Dermis blood vessel endothelial cell (primary cell): ENCODE measurements at regions not wholly inside any gene's neighbourhood (a gene's known extent, or its start where the extent isn't known, plus 50 kb on each side); places are given as distances from the start of the nearest gene placed in this dataset.
"Not testable (repeated sequence)": the region's sequence is repeated elsewhere in the genome, so short reads cannot be mapped to it uniquely, and the experiment has no call there.

ENCODE experiments used
- DNase-seq: peaks from one replicate; pipeline ENCODE4 v3.0.0; 2010

DNA sequence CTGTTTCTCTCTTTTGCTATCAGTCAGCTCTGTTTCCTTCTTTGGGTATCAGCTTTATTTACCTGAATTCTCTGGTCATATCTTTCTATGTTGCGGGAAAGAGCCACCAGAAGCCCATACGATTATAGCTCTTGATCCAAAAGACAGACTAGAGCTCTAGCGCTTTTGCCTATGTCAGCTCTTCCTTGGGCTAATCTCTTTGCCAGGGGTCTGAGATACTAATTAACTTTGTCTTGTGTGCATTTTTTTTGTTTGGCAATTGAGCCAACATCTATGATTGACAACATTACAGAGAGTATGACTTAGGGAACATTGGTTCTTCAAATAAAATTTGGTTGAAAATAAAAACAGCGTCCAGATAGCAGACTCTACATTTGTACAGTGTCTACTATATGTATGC is 603.0 kb downstream of the KCTD16 start:
- no peak for DNase-seq

DNA sequence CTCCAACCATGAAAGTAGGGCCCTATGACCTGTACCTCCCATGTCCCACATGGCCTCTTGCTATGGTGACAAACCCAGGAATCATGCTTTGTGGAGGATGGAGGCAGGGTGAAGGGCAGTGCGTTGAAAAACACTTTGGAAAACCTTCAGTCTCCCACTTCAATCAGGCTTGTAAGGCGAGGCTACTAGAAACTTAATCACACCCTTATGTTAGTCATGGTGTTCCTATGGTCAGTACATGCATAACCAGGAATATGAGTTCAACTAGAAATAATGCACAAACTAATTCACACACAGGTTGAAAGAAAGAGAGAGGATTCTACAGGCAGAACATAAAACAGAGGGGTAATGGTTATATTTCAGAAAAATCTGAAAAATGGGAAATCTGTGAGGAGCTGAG is 601.1 kb downstream of the KCTD16 start:
- no peak for DNase-seq

DNA sequence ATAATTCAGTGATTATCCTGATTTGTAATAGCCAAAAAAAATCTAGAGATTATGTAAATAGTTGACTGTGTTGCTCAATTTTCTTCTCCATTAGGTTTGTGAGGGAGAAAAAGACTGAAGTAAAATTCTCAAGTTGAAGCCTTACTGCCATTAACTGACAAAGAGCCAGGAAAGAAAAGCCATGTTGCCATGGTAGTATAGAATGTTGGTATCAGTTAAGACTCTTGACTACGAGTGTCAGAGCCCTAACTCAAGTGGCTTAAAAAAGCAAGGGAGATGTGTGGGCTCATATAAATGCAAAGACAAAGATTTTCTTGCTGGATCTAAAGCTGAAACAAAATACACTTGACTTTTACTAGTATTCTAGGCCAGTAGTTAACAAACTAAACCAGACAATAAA is 571.7 kb downstream of the KCTD16 start:
- DNase-seq = no peak

DNA sequence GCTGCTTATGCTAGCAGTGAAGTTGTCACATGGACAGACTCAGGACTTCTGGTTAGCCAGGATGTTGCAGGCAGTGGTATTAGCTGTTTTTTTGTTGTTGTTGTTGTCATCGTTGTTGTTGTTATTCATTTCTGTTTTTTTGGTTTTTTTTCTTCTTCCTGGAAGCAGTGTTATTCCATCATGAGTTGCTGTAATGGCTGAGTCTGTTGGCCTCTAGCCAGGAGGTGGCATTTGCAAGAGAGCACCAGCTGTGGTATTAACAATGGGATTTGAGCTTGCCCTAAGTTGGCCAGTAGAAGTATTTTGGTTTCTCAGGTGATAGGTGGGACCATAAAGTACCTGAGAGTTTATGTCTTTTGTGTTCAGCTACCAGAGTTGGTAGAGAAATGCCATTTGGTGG is 561.1 kb downstream of the KCTD16 start:
- no peak for DNase-seq

DNA sequence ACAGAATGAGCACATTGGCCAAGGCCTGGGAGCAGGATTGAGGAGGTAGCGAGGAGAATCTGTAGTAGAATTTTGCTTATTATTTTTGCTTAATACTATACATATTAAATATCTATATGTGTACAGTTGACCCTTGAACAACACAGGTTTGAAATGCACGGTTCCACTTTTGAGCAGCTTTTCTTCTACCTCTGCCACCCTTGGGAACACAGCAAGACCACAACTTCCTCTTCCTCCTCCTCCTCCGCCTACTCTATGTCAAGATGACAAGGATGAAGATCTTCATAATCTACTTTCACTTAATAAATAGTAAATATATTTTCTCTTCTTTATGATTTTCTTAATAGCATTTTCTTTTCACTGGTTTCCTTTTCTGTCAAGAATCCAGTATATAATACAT is 541.4 kb downstream of the KCTD16 start:
- DNase-seq = no peak

DNA sequence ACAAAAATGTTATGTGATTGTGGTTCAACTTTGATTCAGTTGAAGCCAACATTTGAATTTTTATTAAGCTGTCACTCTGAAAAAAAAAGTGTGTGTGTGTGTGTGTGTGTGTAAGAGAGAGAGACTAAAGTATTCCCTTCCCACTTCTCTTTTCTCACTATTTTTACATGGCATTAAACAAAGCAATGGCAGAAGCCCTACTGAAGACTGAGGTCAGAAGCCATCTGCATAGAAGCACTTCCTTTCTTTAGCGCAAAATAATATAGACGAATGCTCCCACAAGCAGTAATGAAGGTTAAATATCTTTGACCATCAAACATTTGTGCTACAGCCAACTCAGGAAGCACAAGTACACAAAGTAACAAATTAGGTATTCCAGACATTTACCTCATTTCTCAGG is 540.5 kb downstream of the KCTD16 start:
- DNase-seq = no peak

DNA sequence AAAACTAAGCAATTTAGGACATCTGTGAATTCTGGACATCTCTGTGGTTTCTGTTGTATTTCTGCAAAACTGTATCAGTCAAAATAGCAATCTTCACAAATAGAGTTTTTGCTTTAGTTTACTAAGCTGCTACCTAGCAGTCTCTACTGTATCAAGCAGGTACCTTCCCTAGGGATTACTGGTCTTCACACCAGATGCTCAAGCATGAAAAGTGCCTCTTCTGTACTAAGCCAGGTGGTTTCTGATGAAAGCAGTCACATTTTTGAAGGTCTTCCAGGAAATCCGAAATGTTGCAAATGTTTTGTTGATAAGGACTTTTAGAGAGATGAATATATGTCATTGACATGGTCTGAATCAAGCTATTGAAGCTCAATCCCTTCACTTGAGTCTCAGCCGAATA is 540.0 kb downstream of the KCTD16 start:
- DNase-seq = no peak

DNA sequence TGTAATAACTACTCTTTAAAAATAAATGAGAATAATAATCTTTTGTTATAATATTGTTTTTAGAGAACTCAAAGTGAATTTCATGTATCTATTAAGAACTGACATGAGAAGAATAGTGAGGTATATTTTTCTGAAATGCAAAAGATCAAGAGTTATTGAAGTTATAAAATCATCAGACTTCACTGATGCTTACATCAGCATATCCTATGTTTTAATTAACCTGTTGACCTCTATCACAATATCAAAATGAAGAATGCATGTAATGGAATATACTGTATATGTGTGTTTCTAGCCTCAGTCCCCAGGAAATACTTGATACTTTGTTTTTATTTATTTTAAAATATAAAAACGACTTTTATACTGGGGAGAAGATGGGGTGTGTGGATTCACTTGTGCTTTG is 533.1 kb downstream of the KCTD16 start:
- no peak for DNase-seq

DNA sequence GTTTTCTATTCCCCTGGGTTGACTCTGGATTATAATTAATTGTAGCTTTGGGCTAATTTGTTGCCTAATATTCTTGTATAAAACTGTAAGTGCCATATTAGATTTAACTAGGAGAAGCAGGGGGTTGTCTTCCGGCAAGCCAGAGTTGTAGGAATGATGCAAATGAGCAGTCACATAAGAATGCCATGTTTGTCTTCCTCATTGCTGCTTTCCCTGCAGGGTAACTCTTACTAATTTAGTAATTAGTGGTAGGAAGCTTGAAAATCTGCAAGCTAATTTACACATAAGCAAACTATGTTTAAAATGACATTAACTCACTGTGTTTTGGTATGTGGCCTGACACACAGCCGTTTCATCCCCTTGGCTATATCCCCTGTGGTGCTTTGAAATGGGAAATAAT is 527.8 kb downstream of the KCTD16 start:
- no peak for DNase-seq

DNA sequence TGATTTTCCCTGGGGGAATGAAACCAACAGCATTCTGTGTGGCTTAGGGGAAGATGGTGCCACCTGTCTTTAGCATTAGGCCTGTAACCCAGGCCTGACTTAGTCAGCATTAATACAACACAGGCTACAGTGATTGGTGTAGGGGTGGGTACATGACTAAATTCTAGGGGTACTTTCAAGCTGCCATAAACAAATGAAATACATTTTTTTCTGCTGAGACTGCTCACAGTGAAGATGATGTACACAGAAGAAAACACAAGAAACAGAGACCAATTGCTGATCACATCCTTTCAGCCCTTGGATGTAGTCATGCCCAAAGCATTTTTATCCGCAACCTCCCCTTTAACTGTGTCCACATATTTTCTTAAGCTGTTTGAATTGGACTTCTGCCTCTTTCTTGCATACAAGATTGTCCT is 527.2 kb downstream of the KCTD16 start:
- DNase-seq = no peak

DNA sequence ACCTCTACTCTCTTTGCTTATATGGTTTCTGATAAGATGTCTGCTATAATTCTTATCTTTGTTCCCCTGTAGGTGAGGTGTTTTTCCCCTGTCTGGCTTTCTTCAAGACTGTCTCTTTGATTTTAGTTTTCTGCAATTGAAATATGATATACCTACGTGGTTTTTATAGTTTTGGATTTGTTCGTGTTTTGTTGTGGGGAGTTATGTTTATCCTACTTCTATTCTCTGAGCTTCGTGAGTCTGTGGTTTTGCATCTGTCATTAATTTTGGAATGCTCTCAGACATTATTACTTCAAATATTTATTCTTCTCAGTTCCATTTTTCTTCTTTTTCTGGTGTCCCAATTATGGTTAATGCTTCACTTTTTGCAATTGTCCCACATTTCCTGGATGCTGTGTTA is 521.3 kb downstream of the KCTD16 start:
- DNase-seq = no peak

DNA sequence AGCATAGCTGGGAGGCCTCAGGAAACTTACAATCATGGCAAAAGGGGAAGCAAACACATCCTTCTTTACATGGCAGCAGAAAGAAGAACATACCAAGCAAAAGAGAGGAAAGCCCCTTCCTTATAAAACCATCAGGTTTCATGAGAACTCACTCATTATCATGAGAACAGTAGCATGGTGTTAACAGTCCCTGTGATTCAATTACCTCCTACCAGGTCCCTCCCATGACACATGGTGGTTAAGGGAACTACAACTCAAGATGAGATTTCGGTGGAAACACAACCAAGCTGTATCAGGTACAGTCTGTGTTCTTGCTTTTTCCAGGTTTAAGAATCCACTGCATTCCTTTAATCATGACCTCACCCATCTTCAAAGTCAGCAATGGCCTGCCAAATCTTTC is 514.2 kb downstream of the KCTD16 start:
- no peak for DNase-seq

DNA sequence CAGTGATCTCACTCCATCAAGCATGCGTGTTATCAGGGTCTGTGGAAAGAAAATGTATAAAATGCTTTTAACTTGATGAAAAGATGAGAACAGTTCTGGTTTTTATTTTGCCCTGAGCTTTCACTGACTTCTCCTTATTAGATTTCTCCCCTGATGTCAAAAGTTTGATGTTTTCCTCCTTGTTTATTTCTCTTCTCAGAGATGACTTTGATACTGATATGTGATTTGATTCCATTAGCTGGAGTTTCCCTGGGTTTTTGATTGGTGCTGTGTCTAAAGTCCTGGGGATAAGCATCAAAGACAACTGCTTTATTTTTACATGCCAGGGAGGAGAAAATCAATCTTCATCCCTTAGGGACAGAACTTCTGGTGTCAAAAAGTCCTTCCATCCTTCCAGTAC is 510.0 kb downstream of the KCTD16 start:
- DNase-seq = no peak

DNA sequence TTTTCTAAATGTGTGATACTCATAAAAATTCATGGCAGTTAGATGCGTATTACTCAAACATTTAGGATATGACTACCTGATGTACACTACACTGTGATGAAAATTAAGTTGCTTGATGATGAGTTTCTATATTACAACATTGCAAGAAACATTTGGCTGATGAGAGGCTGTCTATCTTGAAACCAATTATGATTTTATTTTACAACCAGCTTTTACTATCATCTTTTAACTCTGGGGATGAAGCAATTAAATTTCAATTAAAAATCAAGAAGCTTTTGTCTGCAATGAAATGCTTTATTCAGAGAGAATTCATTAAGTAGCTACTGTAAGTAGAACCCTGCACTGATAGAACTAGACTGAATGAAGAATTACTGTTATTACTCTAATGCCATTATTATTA is 500.4 kb downstream of the KCTD16 start:
- DNase-seq = no peak

DNA sequence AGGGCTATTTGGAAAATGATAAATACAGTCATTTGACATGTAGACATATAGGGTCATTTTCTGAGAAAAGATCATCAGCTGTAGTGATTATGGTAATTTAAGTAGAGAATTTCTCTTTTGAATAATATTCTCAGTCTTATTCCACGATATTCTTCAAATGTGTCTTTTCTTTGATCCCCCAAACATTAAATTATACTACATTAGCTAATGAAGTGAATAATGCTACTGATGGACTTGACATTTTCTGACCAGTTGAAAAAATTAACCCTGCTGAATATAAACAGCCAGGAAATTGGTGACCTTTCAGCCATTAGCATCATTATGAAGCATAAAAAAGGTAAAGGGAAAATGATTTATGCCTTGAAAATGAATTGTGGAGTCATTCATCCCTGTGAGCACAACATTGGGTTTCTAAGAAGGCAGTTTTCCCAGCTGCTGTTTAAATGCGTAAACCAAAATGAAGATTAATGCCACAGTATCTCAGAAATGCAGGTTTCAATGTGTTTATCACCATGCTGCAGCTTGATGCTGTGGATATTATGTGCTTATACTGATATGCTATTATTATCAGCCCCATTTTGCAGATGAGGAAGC is 489.1 kb downstream of the KCTD16 start:
- no peak for DNase-seq

DNA sequence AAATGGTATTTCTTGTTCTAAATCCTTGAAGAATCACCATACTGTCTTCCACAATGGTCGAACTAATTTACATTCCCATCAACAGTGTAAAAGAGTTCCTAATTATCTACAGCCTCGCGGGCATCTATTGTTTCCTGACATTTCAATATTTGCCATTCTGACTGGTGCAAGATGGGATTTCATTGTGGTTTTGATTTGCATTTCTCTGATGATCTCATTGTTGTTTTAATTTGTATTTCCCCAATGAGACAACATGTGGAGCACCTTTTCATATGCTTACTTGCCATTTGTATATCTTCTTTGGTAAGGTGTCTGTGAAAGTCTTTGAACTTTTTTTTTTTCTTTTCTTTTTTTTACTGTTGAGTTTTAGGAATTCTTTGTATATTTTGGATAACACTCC is 473.6 kb downstream of the KCTD16 start:
- no peak for DNase-seq

DNA sequence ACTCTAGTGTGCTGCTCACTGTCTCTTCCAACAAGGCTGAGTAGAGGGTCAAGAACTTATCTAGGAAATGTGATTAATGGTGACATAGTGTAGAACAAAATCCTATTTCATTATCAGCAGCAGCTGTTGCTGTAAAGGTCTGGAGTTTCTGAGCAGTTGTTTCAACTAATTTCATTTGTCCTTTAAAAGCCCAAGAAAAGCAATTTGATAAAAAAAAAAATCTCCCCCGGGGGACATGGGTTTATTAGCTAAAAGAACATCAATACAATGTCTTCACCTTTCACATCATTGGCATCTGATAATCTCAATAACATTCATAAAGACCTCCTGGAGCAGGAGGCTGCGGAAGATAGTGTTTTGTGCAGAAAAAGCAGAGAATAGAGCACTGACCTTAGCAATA is 468.1 kb downstream of the KCTD16 start:
- DNase-seq = no peak

DNA sequence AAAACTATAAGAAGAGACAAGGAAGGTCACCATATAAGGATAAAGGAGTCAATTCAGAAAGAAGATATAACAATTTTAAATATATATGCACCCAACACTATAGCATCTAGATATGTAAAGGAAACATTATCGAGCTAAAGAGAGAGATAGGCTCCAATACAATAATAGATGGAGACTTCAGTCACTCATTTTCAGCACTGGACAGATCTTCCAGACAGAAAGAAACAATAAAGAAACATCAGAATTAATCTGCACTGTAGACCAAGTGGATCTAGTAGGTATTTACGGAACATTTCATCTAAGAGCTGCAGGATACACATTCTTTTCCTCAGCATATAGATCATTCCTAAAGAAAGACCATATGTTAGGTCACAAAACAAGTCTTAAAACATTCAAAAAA is 463.5 kb downstream of the KCTD16 start:
- no peak for DNase-seq

DNA sequence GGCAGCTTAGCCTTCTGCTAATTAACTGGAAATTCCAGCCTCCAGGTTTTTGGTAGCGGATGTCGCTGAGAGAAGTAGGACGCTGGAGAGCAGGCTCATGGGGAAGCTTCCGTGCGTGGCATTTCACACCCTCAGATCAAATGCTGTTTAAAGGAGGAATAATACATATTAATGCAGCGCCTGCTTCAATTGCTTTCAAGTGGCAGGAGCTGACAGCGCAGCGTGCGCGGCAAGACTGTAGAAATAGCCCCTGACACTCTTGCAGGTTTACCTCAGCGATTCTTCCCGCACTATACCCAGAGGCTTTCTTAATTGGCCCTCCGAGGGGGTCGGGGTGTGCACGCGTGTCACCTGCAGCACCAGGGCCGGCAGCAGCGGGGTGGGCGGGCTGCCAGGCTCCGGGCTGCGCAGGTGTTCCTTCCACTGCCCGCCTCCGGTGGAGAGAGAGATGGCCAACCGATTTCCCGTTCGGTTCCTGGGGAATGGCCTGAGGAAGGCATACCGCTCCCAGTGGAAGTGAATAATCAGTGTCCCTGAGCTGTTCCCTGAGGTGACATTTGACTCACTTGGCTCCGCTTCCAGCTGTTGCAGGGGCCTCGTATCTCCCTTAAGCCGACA is 427.9 kb downstream of the KCTD16 start:
- no peak for DNase-seq

DNA sequence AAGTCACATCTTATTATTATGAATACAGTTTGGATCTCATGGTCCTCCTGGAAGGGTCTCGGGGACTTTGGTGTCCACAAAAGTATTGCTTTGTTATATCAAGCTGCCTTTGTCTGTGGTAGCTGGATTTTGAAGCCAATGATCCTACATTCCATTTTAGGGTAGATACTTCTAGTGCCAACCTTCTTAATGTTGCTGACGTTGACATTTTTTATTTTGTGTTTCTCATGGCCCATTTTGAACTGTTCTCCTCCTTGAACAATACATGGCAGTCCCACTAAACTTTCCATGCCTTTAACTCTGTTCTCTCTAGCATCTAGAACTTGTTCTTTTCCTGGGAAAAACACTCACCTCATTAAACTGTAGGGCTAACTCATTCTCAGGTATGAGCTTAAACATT is 425.8 kb downstream of the KCTD16 start:
- DNase-seq = no peak

DNA sequence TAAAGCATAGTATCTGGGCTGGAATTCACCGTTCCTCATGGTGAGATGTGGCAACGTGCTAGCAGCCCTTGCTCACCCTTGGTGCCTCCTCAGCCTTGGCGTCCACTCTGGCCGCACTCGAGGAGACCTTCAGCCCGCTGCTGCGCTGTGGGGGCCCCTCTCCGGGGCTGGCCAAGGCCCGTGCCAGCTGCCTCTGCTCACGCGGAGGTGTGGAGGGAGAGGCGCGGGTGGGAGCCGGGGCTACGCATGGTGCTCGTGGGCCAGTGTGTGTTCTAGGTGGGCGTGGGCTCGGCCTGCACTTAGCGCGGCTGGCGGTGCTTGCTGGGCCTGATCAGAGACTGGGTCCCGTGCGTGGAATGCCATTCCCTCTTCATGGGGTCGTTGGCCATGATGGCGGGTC is 424.2 kb downstream of the KCTD16 start:
- no peak for DNase-seq

DNA sequence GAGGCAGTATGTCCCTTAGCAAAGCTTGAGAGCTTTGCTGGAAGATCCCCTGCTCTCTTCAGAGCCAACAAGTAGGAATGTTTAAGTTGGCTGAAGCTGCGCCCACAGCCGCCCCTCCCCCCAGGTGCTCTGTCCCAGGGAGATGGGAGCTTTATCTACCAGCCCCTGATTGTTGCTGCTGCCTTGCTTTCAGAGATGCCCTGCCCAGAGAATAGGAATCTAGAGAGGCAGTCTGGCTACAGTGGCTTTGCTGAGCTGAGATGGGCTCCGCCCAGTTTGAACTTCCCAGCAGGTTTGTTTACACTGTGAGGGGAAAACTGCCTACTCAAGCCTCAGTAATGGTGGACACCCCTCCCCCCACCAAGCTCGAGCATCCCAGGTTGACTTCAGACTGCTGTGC is 423.6 kb downstream of the KCTD16 start:
- DNase-seq = not testable (repeated sequence)

DNA sequence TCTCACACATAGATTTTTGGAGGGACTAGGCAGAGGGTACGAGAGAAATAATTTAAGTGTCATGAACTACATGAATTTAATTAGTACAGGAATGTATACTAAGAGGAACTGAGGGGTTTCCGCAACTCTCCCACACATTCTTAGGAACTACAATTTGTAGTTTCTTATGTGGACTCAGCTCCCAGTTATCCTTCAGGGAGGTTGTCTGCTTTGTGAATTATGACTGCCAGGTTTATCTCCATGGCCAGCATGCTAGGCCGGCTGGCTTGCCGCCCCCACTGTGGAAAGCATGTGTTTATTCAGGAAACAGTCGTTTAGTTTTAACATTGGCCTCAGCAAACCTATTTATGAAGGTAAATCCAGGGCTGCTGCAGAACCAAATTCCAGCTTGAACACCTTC is 415.0 kb downstream of the KCTD16 start:
- no peak for DNase-seq

DNA sequence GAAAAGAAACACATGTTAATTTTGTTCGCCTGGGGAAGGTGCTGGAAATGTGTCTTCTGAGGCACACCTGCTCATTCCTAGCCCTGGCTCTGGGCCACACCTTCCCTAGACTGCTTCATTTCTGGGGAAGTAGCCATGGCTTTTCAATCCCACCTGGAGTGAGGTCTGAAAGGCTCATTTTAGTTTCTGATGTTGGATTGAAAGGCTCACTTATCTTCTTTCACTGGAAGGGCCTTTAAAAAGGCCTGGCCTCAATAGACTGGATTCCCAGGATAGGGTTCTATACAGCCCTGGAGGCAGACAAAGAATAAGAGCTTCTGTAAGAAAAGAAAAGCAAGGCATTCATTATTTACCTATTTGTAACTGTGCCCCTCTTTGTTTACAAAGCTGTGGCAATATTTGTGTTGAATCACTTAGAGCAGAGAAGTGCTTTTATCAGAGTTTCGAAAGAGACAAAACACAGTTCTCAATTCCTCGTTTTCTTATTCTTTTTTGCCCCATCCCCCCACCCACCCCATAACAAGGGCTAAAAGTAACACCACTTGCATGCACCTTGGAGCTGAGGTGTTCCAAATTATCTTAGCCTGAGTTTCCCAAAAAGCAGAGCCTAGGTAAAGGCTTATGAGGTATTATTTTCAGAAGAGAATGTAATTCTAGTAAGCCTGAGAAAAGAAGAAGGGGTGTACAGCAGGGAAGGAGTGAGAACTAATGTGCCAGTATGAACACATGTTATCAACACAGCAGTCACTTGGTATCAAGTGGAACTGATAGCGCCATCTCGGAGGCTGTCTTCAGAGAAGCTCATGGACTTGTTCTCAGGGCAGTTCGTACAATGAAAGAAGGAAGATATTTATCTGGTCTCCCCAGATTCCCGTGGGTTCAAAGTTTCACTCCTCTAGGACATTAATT is 413.1 kb downstream of the KCTD16 start:
- DNase-seq = no peak
